GM19395 (cell line): ENCODE measurements at regions not wholly inside any gene's neighbourhood (a gene's known extent, or its start where the extent isn't known, plus 50 kb on each side); places are given as distances from the start of the nearest gene placed in this dataset.

ENCODE experiments used
- ATAC-seq: cut with Tn5 transposase; IDR thresholded peaks from one replicate; pipeline ENCODE4 v1.9.1; 2021; ENCODE audit warnings: mild to moderate bottlenecking, moderate library complexity; ENCODE audit not compliant: unreplicated experiment

DNA sequence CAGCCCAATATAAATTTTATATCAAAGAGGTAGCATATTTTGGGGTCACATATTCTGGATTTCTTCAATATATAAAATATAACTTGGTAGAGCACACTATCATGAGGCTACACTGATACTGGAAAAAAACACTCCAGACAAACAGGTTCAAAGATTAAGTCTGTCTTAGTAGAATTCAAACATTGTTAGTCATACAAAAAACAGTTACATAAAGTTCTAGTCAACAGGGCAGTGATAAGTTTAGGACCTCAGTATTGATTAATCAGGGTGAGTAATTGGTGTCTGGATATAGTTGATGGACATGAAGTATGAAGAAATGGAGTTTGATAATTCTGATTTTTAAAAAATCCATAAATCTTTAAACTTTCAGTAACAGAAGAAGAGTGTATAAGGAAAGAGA, 1291.3 kb downstream of the FSTL5 start:
- ATAC-seq, result no peak

DNA sequence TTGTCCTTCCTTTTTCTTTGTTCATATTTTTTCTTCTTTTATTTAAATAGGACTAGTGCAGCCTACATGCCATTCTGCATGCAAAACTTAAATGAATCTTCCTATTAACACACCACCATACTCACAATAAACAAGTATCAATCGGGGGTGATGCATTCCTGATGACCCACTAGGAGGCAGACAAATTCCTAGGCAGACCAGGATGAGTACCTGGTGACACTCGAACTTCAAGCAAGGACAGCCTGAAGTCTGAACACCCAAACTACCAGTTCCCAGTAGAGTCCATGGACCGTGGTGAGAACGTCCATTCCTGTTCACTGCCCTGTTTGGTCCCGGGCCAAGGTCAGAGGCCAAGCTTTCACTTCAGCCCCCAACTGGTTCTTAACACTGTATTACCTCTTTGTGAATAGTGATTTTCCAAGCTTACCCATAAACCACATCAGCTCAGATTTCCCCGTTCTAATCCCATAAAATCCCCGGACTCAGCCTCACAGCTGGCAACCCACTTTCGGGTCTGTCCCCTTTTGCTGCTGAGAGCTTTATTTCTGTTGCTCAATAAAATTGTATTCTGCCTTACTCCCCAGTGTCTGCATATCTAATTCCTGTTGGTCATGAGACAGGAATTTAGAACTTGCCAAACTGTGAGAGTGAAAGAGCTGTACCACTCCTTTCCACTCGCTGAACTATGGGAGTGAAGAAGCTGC, 1286.6 kb downstream of the FSTL5 start:
- no peak for ATAC-seq

DNA sequence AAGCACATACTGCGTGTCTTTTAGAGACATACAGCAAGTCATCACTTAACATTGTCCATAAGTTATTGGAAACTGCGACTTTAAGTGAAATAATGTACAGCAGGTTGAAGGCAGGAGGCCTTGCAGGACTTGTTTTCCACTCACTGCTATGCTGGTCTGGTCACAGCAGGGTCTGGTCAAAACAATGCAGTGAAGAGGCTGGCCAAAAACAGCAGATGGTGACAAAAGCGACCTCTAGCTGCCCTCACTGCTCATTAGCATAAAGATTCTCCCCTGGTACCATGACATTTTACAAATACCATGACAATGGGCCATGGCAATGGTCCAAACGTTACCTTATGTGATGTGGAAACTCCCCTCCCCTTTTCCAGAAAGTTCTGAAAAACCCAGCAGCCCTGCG, 1283.6 kb downstream of the FSTL5 start:
- ATAC-seq, result no peak

DNA sequence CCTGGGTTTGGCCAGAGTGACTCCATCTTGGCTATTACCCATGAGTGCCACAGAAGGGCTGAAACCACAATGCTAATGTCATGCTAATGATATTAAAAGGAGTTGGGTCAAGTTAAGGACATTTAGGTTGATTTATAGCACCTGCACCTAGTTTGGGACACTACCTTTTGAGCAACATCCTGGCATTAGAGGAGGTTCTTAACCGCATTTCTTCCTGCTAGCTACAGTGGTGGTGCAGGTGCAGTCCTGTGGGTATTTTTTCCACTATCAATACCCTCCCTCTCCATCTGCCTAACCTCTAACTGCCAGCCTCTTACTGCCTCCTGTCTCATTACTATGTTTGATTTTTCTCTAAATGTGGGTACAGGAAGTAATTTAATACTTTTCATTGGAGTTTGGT, 1276.1 kb downstream of the FSTL5 start:
- ATAC-seq, result no peak

DNA sequence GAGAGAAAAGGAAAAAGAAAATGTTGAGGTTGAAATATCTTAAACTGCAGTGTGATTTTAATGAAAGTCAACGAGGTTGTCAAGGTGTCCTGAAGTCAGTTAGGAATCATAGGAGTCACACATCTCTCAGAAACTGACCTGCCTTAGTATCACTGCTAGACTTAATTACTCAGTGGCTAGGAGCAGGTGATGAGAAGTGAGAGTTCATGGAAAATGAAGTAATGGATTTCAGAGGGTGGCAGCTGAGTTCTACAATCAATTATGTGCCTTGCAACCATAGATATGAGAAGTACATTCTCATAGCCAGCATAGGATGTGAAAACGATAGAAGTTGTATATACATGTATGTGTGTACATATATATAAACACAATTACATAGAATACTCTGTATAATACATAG, 1269.7 kb downstream of the FSTL5 start:
- ATAC-seq, result no peak

DNA sequence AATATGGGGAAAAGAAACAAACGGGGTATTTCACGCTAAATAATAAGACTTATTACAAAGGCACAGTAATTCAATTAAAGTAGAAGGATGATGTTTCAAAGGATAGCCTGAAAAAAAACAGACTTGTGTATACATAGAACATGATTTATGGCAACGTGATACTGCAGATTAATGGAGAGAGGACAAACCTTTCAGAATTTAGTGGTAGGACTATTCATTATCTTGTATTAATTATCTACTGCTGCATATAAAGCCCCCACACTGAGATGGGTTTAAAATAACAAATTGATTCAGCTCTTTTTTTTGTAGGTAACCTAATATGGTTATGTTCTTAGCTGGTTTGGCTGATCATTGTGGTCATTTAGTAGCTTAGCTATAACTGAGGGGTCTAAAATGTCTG, 1269.0 kb downstream of the FSTL5 start:
- no peak for ATAC-seq

DNA sequence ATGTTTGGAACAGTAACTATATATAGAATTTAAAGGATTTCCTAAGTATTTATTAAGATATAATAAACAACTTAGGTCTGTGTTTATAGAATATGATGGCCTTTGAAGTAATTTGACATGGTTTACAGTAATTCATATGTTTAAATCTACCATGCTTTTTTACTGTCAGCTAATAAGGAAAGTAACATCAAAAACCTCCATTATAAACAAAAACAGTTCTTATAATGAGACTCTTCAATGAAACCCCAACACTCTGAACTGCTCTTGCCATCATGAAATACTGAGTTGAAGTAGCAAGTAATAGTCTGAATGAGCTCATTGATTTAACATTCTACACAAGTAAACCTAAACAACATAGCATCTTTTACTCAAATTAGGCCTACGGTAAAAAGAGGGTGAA, 1236.5 kb downstream of the FSTL5 start:
- ATAC-seq, result no peak

DNA sequence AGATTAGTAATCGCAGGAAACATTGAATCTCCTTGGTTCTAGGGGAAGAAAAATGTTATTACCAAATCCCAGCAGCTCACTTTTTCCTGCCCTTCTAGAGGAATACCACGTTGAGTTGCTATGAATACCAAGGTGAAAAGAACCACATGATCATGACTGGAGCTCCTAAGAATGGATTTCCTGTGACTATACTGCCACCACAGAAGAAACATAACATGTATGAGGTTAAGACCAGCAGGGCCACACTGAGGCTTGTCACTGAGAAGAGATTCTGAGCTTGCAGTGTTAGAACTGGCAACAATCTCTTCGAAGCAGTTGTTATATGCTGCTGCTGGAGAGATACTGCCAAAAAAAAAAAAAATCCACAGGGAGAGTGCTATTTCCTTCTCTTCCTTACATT, 1235.3 kb downstream of the FSTL5 start:
- ATAC-seq, result no peak

DNA sequence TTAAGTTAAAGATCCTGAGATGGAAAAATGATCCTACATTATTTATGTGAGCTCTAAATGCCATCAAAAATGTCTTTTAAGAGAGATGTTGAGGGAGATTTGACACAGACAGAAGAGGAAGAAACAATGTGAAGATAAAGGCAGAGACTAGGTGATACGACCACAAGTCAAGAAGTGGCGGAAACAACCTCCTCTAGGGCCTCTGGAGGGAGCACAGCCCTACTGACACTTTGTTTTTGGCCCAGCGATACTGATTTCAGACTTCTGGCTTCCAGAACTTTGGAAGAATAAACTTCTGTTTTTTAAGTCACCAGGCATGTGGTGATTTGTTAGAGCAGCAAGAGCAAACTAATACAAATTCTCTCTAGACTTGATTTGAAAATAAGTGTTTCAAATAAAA, 1216.1 kb downstream of the FSTL5 start:
- no peak for ATAC-seq

DNA sequence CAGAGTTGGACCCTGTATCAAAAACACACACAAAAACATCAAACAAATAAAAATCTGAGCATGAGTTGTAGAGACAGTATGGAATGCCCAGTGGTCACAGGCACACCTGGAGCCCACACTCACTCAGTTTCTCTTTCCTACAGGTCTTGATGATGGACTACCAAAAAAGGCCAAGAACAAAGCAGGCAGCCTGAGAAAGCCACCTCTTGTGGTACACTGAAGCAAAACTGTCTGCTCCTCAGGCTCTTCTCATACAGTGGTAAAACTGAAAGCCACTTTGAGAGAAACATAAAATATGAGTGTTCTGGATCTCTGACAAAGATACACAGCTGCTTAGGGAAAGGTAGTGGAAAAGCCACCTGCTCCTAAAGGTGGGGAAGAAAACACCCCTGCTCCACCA, 1206.9 kb downstream of the FSTL5 start:
- no peak for ATAC-seq

DNA sequence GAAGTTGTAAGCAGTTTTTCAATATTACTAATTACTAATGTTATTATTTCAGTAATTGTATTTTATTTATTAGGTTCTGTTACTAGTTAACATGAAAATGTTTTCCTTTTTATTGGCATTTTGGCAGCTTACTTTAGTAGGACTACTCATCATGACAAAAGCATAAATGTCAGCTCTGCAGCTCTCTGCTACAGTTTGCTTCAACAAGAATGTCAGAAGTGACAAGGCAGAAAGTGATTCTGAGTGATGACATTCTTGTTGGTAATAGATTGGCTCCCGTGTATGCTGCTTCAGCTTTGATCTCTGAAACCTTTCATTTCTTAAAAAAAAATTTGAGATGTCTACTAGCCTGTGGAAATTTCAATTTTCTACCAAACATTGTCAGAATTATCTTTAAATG, 1193.9 kb downstream of the FSTL5 start:
- no peak for ATAC-seq

DNA sequence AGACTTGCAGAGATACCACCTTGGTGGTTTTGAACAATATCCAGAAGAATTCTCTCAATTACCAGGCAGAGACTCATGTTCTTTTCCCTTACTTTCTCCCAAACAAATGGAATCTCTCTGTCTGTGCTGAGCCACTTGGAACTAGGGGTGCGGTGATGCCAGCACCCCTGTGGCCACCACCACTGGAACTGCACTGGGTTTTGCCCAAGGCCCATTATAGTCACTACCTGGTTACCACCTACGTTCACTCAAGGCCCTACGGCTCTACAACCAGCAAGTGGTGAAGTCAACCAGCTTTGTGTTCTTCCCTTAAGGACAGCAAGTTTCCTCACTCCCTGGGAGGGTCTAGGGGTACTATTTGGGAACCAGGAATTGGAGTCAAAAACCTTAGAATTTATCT, 1183.7 kb downstream of the FSTL5 start:
- ATAC-seq, result no peak

DNA sequence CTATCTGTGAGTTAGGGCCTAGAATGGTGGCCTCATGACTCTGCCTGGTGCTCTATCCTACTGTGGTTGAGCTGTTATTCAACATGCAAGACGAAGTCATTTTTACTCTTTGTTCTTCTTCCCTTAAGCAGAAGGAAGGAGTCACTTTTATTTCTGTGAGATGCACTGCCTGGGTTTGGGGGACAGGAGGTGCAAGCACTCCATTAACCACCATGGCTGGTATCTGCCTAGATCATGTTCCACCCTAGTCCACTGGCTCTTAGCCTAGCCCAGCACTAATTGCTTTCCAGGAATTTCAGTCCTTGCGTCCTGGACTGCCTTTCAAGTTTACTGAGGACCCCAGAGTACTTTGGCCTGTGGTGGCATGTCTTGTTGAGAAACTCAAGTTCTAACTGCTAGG, 1182.7 kb downstream of the FSTL5 start:
- no peak for ATAC-seq

DNA sequence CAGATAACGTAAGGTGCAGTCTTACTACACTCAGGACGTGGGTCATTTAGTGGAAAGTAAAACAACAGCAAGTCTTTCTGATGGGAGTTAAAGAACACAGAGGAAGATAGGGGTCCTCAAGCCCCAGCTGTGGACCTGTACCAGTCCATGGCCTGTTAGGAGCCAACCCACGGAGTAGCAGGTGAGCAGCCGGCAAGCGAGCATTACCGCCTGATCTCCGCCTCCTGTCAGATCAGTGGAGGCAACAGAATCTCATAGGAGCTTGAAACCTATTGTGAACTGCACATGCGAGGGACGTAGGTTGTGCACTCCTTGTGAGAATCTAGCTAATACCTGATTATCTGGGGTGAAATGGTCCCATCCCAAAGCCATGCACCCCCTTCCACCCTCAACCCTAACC, 1180.8 kb downstream of the FSTL5 start:
- no peak for ATAC-seq

DNA sequence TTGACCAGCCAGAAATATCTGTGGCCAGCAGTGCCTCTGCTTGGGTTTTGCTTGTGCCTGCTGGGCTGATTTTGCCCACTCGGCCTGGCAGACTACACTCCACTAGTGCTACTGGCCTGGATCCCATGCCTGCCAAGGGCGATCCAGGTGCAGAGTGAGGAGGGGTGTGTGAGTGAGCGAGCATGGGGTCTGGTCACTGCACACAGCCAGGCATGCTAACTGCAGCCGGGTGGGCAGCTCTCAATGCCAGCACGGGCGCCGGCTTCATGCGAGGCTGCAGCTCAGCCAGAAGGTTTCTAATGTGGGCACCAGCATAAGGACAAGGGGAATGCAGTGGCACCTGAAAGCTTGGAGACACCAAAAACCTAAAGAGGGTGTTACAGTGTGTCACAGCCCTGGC, 1161.4 kb downstream of the FSTL5 start:
- ATAC-seq, result no peak

DNA sequence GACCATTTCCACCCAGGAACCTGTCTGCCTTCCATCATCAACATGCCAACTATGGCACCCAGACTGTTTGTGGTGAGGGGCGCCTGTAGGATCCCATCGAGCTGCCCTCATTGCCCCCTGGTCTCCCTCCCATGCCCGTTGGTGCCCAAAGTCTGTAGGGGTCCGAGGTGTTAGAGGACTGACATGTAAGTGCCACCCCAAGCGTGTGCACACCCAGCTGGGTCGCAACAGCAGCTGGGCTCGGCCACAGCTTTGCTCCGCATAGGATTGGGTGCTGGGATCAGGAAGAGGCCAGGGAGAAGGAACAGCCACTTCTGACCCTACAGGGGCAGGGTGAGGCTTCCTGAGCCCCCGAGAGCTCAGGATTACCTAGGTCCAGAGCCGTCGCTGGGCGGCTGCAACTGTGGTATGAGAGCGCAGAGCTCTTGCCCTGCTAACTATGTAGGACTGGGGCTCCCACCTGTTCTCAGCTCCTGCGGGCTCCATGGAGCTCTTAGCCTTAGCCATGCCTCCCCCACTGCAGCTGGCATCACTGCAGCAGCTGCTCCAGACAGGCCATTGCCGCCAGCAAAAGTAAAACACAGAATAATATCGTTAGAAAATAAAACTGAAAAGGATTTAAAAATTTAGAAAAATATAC, 1160.3 kb downstream of the FSTL5 start:
- no peak for ATAC-seq

DNA sequence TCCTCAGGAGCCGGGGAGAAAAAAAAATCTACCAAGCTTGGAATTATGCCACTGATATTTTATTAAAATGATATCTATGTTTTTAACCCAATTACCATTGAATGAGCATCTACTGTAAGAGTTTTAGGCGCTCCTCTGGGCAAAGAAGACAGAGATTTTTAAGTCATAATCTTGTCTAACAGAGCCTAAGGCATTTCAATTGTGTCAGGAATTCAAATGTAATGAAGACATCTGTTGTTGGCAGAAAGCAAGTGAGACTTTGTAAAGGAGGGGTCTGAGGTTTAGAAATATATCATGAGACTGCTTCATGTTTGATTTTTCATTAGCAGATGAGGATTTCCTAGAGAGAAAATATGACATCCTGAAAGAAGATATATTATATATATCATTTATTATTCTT, 1158.1 kb downstream of the FSTL5 start:
- ATAC-seq, result no peak

DNA sequence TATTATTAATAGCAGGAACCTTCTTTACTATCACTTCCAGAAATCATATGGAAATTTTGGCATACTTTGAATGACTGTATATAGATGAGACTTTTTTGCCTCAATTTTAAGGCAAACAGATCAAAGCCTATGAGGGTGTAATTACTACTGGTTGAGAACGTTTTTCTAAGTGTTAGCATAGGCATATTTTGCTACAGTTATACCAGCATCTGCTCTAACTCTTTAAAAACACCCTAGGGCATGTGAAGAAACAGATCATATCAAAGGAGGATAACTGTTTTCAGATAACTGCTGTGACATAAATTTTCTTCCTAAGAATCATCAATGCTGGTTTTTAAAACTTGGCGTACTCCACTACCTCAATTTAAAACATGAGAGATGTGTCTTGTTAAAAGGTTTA, 1155.3 kb downstream of the FSTL5 start:
- no peak for ATAC-seq

DNA sequence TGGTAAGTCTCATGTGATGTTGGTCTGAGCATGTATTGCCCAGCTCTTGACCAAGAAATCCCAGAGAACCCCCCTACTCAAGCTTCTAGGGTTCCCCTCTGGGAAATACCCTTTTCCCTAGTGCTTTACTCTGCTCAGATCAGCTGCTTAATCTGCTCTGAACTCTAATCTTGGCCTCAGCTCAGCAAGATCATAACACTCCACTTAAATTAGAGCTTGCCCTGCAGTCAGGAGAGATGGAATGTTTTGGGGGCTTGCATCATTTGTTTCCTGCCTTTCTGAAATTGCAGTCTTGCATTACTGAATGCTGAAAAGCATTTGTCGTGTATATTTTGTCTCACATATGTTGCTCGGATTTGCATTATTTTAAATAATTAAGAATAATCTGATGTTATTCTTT, 1153.6 kb downstream of the FSTL5 start:
- no peak for ATAC-seq
